ENCODE measurements at regions not wholly inside any gene's neighbourhood (a gene's known extent, or its start where the extent isn't known, plus 50 kb on each side); places are given as distances from the start of the nearest gene placed in this dataset.
"Not testable (repeated sequence)": the region's sequence is repeated elsewhere in the genome, so short reads cannot be mapped to it uniquely, and the experiment has no call there.

DNA sequence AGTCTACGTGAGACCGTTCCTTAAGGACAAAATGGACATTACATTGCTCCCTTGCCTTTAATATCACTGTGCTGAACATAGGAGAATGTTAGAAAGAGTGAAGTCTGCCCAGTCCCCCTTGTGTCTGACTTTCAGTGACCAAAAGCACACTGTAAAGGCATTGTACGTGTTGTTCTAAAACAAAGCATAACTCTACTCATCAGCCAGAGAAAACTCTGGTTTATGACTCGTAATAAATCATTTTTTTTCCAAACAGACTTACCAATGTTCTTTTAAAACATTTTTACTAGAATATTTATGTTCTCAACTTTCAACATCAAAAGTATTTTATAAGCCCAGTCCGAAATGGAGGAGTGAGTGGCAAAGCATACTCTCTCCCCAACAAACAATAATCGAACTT lies 262.5 kb downstream of the GJA1 start:
- Histone ChIP-seq H3K4me3 (ENCODE audit: low read length) (no peak overlapping the region), H3K4me1 (ENCODE audit: insufficient read depth, low read length) (no peaks in the 10 kb centered on the region), H3K9me3 (ENCODE audit: low read depth, low read length) (no peaks in the 10 kb centered on the region), H3K27me3 (ENCODE audit: insufficient read depth, low read length) (no peaks in the 10 kb centered on the region)

DNA sequence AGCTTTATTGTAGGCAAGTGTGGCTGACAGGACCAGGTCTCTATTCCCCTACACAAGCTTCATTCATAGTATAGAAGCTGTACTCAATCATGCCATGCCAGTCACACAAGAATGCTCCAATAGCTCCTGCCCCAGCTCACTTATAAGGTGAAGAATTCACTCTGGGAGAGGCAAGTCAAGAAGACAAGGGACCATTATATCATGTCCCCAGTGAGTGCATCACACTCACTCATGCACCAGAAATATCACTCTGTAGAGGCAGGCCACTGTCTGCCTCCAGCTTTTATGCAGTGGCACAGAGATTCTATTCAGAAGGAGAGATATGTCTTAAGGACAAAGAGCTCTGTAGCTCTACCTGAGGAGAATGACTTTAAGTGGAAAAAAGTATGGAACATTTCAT lies 263.2 kb downstream of the GJA1 start:
- no peaks in the 10 kb centered on the region for H3K4me1 ChIP-seq (ENCODE audit: insufficient read depth, low read length)
- no peaks in the 10 kb centered on the region for H3K9me3 ChIP-seq (ENCODE audit: low read depth, low read length)
- no peaks in the 10 kb centered on the region for H3K27me3 ChIP-seq (ENCODE audit: insufficient read depth, low read length)
- H3K4me3 ChIP-seq (ENCODE audit: low read length), result no peak overlapping the region

DNA sequence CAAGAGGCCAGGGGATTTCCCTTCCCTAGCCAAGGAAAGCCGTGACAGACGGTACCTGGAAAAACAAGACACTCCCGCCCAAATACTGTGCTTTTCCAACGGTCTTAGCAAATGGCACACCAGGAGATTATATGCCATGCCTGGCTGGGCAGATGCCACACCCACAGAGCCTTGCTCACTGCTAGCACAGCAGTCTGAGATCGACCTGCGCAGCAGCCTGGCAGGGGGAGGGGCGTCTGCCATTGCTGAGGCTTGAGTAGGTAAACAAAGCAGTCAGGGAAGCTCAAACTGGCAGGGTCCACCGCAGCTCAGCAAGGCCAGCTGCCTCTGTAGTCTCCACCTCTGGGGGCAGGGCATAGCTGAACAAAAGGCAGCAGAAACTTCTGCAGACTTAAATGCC lies 267.7 kb downstream of the GJA1 start:
- H3K9me3 ChIP-seq (ENCODE audit: low read depth, low read length); H3K4me1 ChIP-seq (ENCODE audit: insufficient read depth, low read length); H3K27me3 ChIP-seq (ENCODE audit: insufficient read depth, low read length); H3K4me3 ChIP-seq (ENCODE audit: low read length): not testable (repeated sequence)

GRCh38 chr6:121711472-121711871 lies 276.0 kb downstream of the GJA1 start:
- no peak overlapping the region for H3K4me3 ChIP-seq (ENCODE audit: low read length)

DNA sequence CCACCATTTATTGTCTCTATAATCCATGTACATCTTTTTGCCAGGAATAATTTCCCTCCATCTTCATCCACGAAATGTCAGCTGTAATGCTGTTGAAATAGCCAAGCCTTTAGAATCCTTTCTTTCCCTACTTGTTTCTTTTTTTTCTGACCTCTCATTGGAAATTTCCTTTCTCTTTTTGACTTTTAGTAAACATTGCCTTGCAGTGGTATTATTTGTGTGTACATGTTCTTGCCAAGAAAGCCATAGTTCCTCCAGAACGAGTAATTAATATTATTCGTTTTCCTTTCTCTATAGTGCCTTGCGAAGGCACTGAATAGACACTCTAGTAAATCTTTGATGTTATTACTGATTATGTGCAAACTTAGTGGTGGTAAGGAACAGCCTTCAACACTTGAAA lies 282.2 kb downstream of the GJA1 start:
- Histone ChIP-seq H3K27me3 (ENCODE audit: insufficient read depth, low read length) (no peaks in the 10 kb centered on the region), H3K4me3 (ENCODE audit: low read length) (no peak overlapping the region), H3K9me3 (ENCODE audit: low read depth, low read length) (no peaks in the 10 kb centered on the region), H3K4me1 (ENCODE audit: insufficient read depth, low read length) (no peaks in the 10 kb centered on the region)

More at GRCh38 chr6:121711472-121711871, 276.0 kb downstream of the GJA1 start:
- Histone ChIP-seq H3K27me3 (ENCODE audit: insufficient read depth, low read length) (no peaks in the 10 kb centered on the region), H3K9me3 (ENCODE audit: low read depth, low read length) (no peaks in the 10 kb centered on the region), H3K4me1 (ENCODE audit: insufficient read depth, low read length) (no peaks in the 10 kb centered on the region)

GRCh38 chr6:121720867-121721266 lies 285.4 kb downstream of the GJA1 start:
- H3K9me3 ChIP-seq (ENCODE audit: low read depth, low read length); H3K4me1 ChIP-seq (ENCODE audit: insufficient read depth, low read length); H3K4me3 ChIP-seq (ENCODE audit: low read length); H3K27me3 ChIP-seq (ENCODE audit: insufficient read depth, low read length): not testable (repeated sequence)

DNA sequence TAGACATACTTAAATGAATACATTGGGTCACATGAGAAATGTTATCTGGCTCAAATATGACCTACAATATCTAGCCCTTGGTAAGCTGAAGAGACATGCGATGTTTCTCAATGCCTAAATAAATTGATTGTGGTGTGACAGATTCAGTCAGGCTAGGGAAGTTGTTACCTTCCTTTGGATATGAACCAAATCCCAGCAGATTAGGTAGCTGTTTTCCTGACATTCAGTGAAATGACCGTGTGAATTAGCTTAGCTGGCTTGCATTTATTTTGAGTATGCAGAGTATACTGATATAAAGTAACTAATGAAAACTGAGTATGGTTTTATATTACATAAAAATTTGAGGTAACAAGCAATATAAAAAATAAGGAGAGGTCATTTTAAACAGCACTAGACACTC lies 288.2 kb downstream of the GJA1 start:
- Histone ChIP-seq H3K27me3 (ENCODE audit: insufficient read depth, low read length) (no peaks in the 10 kb centered on the region), H3K9me3 (ENCODE audit: low read depth, low read length) (no peaks in the 10 kb centered on the region), H3K4me1 (ENCODE audit: insufficient read depth, low read length) (no peaks in the 10 kb centered on the region), H3K4me3 (ENCODE audit: low read length) (no peak overlapping the region)

GRCh38 chr6:121724576-121724975 lies 289.1 kb downstream of the GJA1 start:
- Histone ChIP-seq H3K9me3 (ENCODE audit: low read depth, low read length) (no peaks in the 10 kb centered on the region), H3K4me1 (ENCODE audit: insufficient read depth, low read length) (no peaks in the 10 kb centered on the region), H3K27me3 (ENCODE audit: insufficient read depth, low read length) (no peaks in the 10 kb centered on the region), H3K4me3 (ENCODE audit: low read length) (no peak overlapping the region)

GRCh38 chr6:121726596-121726995 lies 291.1 kb downstream of the GJA1 start:
- H3K4me3 ChIP-seq (ENCODE audit: low read length), result no peak overlapping the region
- no peaks in the 10 kb centered on the region for H3K27me3 ChIP-seq (ENCODE audit: insufficient read depth, low read length)
- H3K9me3 ChIP-seq (ENCODE audit: low read depth, low read length), result no peaks in the 10 kb centered on the region
- no peaks in the 10 kb centered on the region for H3K4me1 ChIP-seq (ENCODE audit: insufficient read depth, low read length)

DNA sequence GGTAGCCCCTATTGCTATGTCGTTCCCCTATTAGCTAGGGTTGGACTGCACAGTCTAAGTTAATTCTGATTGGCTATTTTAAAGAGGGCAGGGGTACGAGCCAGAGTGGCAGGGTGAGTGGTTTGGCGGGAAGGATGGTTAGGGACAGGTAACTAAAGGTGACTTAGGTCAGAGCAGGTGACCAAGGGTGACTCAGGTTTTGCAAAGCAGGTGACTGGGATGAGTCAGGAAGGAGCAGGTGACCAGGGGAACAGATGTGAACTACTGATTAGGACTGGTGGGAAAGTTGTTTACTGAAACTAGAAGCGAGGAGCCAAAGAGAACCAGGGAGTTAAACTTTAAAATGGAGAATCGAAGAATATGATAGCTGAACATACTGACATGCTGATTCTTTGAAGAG lies 295.2 kb downstream of the GJA1 start:
- Histone ChIP-seq H3K4me3 (ENCODE audit: low read length) (no peak overlapping the region), H3K27me3 (ENCODE audit: insufficient read depth, low read length) (no peaks in the 10 kb centered on the region), H3K9me3 (ENCODE audit: low read depth, low read length) (no peaks in the 10 kb centered on the region), H3K4me1 (ENCODE audit: insufficient read depth, low read length) (no peaks in the 10 kb centered on the region)

GRCh38 chr6:121731381-121731780 lies 295.9 kb downstream of the GJA1 start:
- H3K4me1 ChIP-seq (ENCODE audit: insufficient read depth, low read length), result no peaks in the 10 kb centered on the region
- no peak overlapping the region for H3K4me3 ChIP-seq (ENCODE audit: low read length)
- H3K9me3 ChIP-seq (ENCODE audit: low read depth, low read length), result no peaks in the 10 kb centered on the region
- H3K27me3 ChIP-seq (ENCODE audit: insufficient read depth, low read length), result no peaks in the 10 kb centered on the region

DNA sequence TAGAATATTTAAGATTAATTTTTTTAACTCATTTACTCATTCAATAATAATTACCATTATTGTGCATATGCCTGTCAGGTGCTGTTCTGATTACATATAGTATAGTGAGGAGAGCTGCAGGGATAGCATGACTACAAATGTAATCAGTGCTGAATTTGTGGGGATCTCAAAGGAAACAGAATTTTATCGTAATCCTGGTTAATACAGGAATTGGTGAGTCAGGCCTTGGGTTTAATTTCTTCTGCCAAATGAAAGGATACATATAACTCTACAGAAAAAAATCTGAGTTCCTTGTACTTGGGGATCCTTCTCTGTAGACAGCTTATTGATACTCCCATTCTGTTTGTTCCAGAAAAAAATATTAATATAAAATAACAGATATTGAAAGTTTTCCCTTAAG lies 297.2 kb downstream of the GJA1 start:
- no peak overlapping the region for H3K4me3 ChIP-seq (ENCODE audit: low read length)
- no peaks in the 10 kb centered on the region for H3K27me3 ChIP-seq (ENCODE audit: insufficient read depth, low read length)
- no peaks in the 10 kb centered on the region for H3K4me1 ChIP-seq (ENCODE audit: insufficient read depth, low read length)
- no peaks in the 10 kb centered on the region for H3K9me3 ChIP-seq (ENCODE audit: low read depth, low read length)

- H3K27me3 ChIP-seq (ENCODE audit: insufficient read depth, low read length), result no peaks in the 10 kb centered on the region
- H3K9me3 ChIP-seq (ENCODE audit: low read depth, low read length), result no peaks in the 10 kb centered on the region
- no peak overlapping the region for H3K4me3 ChIP-seq (ENCODE audit: low read length)
- no peaks in the 10 kb centered on the region for H3K4me1 ChIP-seq (ENCODE audit: insufficient read depth, low read length)
These were observed 297.8 kb downstream of the GJA1 start for GRCh38 chr6:121733234-121733633.

GRCh38 chr6:121740188-121740587 lies 304.7 kb downstream of the GJA1 start:
- H3K9me3 ChIP-seq (ENCODE audit: low read depth, low read length); H3K4me3 ChIP-seq (ENCODE audit: low read length); H3K4me1 ChIP-seq (ENCODE audit: insufficient read depth, low read length); H3K27me3 ChIP-seq (ENCODE audit: insufficient read depth, low read length): not testable (repeated sequence)

GRCh38 chr6:121743691-121744090 lies 308.2 kb downstream of the GJA1 start:
- Histone ChIP-seq H3K9me3 (ENCODE audit: low read depth, low read length) (no peaks in the 10 kb centered on the region), H3K4me1 (ENCODE audit: insufficient read depth, low read length) (no peaks in the 10 kb centered on the region), H3K27me3 (ENCODE audit: insufficient read depth, low read length) (no peaks in the 10 kb centered on the region), H3K4me3 (ENCODE audit: low read length) (no peak overlapping the region)

- no peak overlapping the region for H3K4me3 ChIP-seq (ENCODE audit: low read length)
- H3K4me1 ChIP-seq (ENCODE audit: insufficient read depth, low read length), result no peaks in the 10 kb centered on the region
- H3K27me3 ChIP-seq (ENCODE audit: insufficient read depth, low read length), result no peaks in the 10 kb centered on the region
- no peaks in the 10 kb centered on the region for H3K9me3 ChIP-seq (ENCODE audit: low read depth, low read length)
These were observed 312.9 kb downstream of the GJA1 start for GRCh38 chr6:121748376-121748775.

- no peak overlapping the region for H3K4me3 ChIP-seq (ENCODE audit: low read length)
- H3K27me3 ChIP-seq (ENCODE audit: insufficient read depth, low read length), result no peaks in the 10 kb centered on the region
- H3K4me1 ChIP-seq (ENCODE audit: insufficient read depth, low read length), result no peaks in the 10 kb centered on the region
These were observed 313.4 kb downstream of the GJA1 start for GRCh38 chr6:121748850-121749249.

More at GRCh38 chr6:121748850-121749249, 313.4 kb downstream of the GJA1 start:
- H3K9me3 ChIP-seq (ENCODE audit: low read depth, low read length), result no peaks in the 10 kb centered on the region
